GM10266 (cell line): ENCODE measurements at regions not wholly inside any gene's neighbourhood (a gene's known extent, or its start where the extent isn't known, plus 50 kb on each side); places are given as distances from the start of the nearest gene placed in this dataset.

Experiments
- DNase-seq: peaks from one replicate; pipeline ENCODE4 v3.0.0; 2012; ENCODE audit errors: extremely low spot score
- CTCF ChIP-seq: IDR thresholded peaks from 2 replicates; pipeline ENCODE4 v1.5.1; 2012; ENCODE audit warnings: mild to moderate bottlenecking, low read depth; ENCODE audit not compliant: control insufficient read depth, insufficient read depth; ENCODE audit errors: missing control alignments

- no peak for TF ChIP-seq CTCF
- DNase-seq, result no peak
These were observed 70.1 kb upstream of the RPS6KA2 start for GRCh38 chr6:166697113-166697512.

GRCh38 chr6:166693880-166694279, 66.8 kb upstream of the RPS6KA2 start:
- TF ChIP-seq CTCF, result no peak
- DNase-seq, result no peak

- TF ChIP-seq CTCF, result no peak
- no peak for DNase-seq
These were observed 65.8 kb upstream of the RPS6KA2 start for GRCh38 chr6:166692723-166693302.

GRCh38 chr6:166691746-166692145, 64.7 kb upstream of the RPS6KA2 start:
- no peak for TF ChIP-seq CTCF
- DNase-seq, result no peak

- DNase-seq, result no peak
- no peak for TF ChIP-seq CTCF
These were observed 64.1 kb upstream of the RPS6KA2 start for GRCh38 chr6:166691199-166691598.

- no peak for DNase-seq
- TF ChIP-seq CTCF, result no peak
These were observed 62.6 kb upstream of the RPS6KA2 start for GRCh38 chr6:166689687-166690086.

- no peak for DNase-seq
- TF ChIP-seq CTCF, result no peak
These were observed 61.9 kb upstream of the RPS6KA2 start for GRCh38 chr6:166688901-166689300.
